Spleen (tissue), 7 donors: ENCODE measurements at regions not wholly inside any gene's neighbourhood (a gene's known extent, or its start where the extent isn't known, plus 50 kb on each side); places are given as distances from the start of the nearest gene placed in this dataset.

ENCODE experiments used
- POLR2A ChIP-seq, 3 donors: fragments of 450-650 bp; IDR thresholded peaks; one replicate each; pipeline ENCODE4 v1.5.1; 2017; ENCODE audit warnings: antibody characterized with exemption in 3 of 3, mild to moderate bottlenecking in 1 of 3
- POLR2AphosphoS5 ChIP-seq, 3 donors: sonication (generic); formaldehyde crosslinking; IDR thresholded peaks; one replicate each; pipeline ENCODE4 v1.5.1; 2017; ENCODE audit warnings: antibody characterized with exemption in 3 of 3
- TF ChIP-seq, protein P1 (sequence below), 11 experiments: fragments of 200-600 bp in 7 of 11; fragments of 450-650 bp in 4 of 11; sonication (generic) in 4 of 11; IDR thresholded peaks in 8 of 11; conservative IDR thresholded peaks in 3 of 11; 1 replicate in 7 of 11; 2 replicates in 4 of 11; pipeline versions ENCODE4 v1.4.0 to v1.8.0; 2016 to 2021; ENCODE audit warnings: antibody characterized with exemption in 11 of 11, inconsistent platforms in 4 of 11, mild to moderate bottlenecking in 1 of 11
- donor health status: DM: no; HTN: no; CAD: no; lungs with moderate emphysema.
- donor health status: DM: no; HTN: no; CAD: no.
- donor health status: DM: no; HTN: no; CAD: no.

DNA sequence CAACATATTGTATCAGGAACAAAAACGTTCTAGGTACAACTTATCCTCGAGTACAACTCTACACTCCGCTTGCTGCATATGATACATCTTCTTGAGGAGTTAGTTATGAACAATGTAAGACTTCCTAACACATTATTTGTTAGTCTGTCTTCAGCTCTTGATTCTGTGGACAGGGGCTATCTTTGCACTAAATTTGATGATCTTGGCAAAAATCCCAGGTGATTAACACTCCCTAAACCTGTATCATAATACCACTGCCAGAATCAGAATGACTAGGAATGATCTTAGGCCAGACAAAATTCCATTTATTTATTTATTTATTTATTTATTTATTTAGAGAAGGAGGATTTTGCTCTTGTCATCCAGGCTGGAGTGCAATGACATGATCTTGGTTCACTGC is 108.7 kb upstream of the AUTS2 start:
- no peak for TF ChIP-seq POLR2A (IDR thresholded peaks at IDR 0.05)
- TF ChIP-seq, protein P1, sequence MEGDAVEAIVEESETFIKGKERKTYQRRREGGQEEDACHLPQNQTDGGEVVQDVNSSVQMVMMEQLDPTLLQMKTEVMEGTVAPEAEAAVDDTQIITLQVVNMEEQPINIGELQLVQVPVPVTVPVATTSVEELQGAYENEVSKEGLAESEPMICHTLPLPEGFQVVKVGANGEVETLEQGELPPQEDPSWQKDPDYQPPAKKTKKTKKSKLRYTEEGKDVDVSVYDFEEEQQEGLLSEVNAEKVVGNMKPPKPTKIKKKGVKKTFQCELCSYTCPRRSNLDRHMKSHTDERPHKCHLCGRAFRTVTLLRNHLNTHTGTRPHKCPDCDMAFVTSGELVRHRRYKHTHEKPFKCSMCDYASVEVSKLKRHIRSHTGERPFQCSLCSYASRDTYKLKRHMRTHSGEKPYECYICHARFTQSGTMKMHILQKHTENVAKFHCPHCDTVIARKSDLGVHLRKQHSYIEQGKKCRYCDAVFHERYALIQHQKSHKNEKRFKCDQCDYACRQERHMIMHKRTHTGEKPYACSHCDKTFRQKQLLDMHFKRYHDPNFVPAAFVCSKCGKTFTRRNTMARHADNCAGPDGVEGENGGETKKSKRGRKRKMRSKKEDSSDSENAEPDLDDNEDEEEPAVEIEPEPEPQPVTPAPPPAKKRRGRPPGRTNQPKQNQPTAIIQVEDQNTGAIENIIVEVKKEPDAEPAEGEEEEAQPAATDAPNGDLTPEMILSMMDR (IDR thresholded peaks at IDR 0.05 in 8 of 11, conservative IDR thresholded peaks at IDR 0.05 in 3 of 11) = no peak
- no peak for TF ChIP-seq POLR2AphosphoS5 (IDR thresholded peaks at IDR 0.05)
